ENCODE measurements at regions not wholly inside any gene's neighbourhood (a gene's known extent, or its start where the extent isn't known, plus 50 kb on each side); places are given as distances from the start of the nearest gene placed in this dataset.

- TF ChIP-seq POLR2A (IDR thresholded peaks at IDR 0.05) = no peak
- TF ChIP-seq, protein P1, sequence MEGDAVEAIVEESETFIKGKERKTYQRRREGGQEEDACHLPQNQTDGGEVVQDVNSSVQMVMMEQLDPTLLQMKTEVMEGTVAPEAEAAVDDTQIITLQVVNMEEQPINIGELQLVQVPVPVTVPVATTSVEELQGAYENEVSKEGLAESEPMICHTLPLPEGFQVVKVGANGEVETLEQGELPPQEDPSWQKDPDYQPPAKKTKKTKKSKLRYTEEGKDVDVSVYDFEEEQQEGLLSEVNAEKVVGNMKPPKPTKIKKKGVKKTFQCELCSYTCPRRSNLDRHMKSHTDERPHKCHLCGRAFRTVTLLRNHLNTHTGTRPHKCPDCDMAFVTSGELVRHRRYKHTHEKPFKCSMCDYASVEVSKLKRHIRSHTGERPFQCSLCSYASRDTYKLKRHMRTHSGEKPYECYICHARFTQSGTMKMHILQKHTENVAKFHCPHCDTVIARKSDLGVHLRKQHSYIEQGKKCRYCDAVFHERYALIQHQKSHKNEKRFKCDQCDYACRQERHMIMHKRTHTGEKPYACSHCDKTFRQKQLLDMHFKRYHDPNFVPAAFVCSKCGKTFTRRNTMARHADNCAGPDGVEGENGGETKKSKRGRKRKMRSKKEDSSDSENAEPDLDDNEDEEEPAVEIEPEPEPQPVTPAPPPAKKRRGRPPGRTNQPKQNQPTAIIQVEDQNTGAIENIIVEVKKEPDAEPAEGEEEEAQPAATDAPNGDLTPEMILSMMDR (IDR thresholded peaks at IDR 0.05) = no peak
Observed at GRCh38 chr4:180811556-180811955, 1431.6 kb upstream of the TENM3 start.
